Fibroblast of lung (primary cell): ENCODE measurements at regions not wholly inside any gene's neighbourhood (a gene's known extent, or its start where the extent isn't known, plus 50 kb on each side); places are given as distances from the start of the nearest gene placed in this dataset.

Experiments
- DNase-seq, 2 donors: peaks; one replicate each; pipeline versions ENCODE4 v3.0.0 to v3.0.0-alpha.2; 2010; ENCODE audit warnings: low read depth in 2 of 2
- H2AFZ ChIP-seq: 2 replicates; pipeline ENCODE4 v1.5.1; 2012; ENCODE audit warnings: low read length, control low read depth, inconsistent platforms
- H3K27ac ChIP-seq: 2 replicates; pipeline ENCODE4 v1.5.1; 2011; ENCODE audit warnings: low read length, control low read depth; ENCODE audit not compliant: insufficient read depth
- H3K27me3 ChIP-seq: 2 replicates; pipeline ENCODE4 v1.5.1; 2011; ENCODE audit warnings: mild to moderate bottlenecking, low read length; ENCODE audit not compliant: control insufficient read depth, insufficient read depth
- H3K36me3 ChIP-seq: 2 replicates; pipeline ENCODE4 v1.5.1; 2011; ENCODE audit warnings: low read length; ENCODE audit not compliant: control insufficient read depth, insufficient read depth
- H3K4me1 ChIP-seq: 2 replicates; pipeline ENCODE4 v1.5.1; 2011; ENCODE audit warnings: low read length; ENCODE audit not compliant: control insufficient read depth, insufficient read depth; ENCODE audit errors: extremely low read depth
- H3K4me2 ChIP-seq: 2 replicates; pipeline ENCODE4 v1.5.1; 2011; ENCODE audit warnings: low read length, control low read depth; ENCODE audit not compliant: insufficient read depth; ENCODE audit errors: extremely low read depth
- H3K4me3 ChIP-seq, 4 experiments: fragments of 200-600 bp in 1 of 4; sonication (generic) in 1 of 4; replicated peaks in 1 of 4; 2 replicates each; pipeline ENCODE4 v1.5.1; 2011 to 2016; ENCODE audit warnings: low read length in 4 of 4, low read depth in 3 of 4, mild to moderate bottlenecking in 3 of 4, control low read depth in 2 of 4, inconsistent platforms in 1 of 4, mixed read lengths in 1 of 4; ENCODE audit not compliant: insufficient read depth in 1 of 4; ENCODE audit errors: control extremely low read depth in 1 of 4
- H3K79me2 ChIP-seq: 2 replicates; pipeline ENCODE4 v1.5.1; 2012; ENCODE audit warnings: mild to moderate bottlenecking, low read length, inconsistent platforms; ENCODE audit not compliant: control insufficient read depth, insufficient read depth
- H3K9ac ChIP-seq: 2 replicates; pipeline ENCODE4 v1.5.1; 2011; ENCODE audit warnings: mild to moderate bottlenecking, low read length, control low read depth; ENCODE audit not compliant: insufficient read depth
- H3K9me3 ChIP-seq: 2 replicates; pipeline ENCODE4 v1.5.1; 2012; ENCODE audit warnings: low read depth, low read length; ENCODE audit not compliant: control insufficient read depth, insufficient read depth
- H4K20me1 ChIP-seq: 2 replicates; pipeline ENCODE4 v1.5.1; 2011; ENCODE audit warnings: low read length; ENCODE audit not compliant: control insufficient read depth, insufficient read depth; ENCODE audit errors: extremely low read depth
- EZH2 ChIP-seq: IDR thresholded peaks from 2 replicates; pipeline ENCODE4 v1.5.1; 2012; ENCODE audit warnings: low read length, control low read depth, mild to moderate bottlenecking; ENCODE audit errors: missing control alignments
- TF ChIP-seq, protein P1 (sequence below), 2 donors: IDR thresholded peaks in 1 of 2; conservative IDR thresholded peaks in 1 of 2; 1 replicate in 1 of 2; 2 replicates in 1 of 2; pipeline ENCODE4 v1.5.1; 2011 to 2012; ENCODE audit warnings: low read length in 2 of 2, control low read depth in 1 of 2, inconsistent platforms in 1 of 2, low read depth in 1 of 2, mild to moderate bottlenecking in 1 of 2

- H3K9ac ChIP-seq = no peak overlapping the region
- H3K9me3 ChIP-seq = no peaks in the 10 kb centered on the region
- H3K36me3 ChIP-seq = no peaks in the 10 kb centered on the region
- H4K20me1 ChIP-seq = no peaks in the 10 kb centered on the region
- H3K4me2 ChIP-seq = no peak overlapping the region
- H3K27ac ChIP-seq = no peak overlapping the region
- no peak overlapping the region for H2AFZ ChIP-seq
- no peaks in the 10 kb centered on the region for H3K79me2 ChIP-seq
- H3K4me3 ChIP-seq = no peak overlapping the region
- H3K27me3 ChIP-seq = no peaks in the 10 kb centered on the region
- DNase-seq = no peak
- TF ChIP-seq, protein P1, sequence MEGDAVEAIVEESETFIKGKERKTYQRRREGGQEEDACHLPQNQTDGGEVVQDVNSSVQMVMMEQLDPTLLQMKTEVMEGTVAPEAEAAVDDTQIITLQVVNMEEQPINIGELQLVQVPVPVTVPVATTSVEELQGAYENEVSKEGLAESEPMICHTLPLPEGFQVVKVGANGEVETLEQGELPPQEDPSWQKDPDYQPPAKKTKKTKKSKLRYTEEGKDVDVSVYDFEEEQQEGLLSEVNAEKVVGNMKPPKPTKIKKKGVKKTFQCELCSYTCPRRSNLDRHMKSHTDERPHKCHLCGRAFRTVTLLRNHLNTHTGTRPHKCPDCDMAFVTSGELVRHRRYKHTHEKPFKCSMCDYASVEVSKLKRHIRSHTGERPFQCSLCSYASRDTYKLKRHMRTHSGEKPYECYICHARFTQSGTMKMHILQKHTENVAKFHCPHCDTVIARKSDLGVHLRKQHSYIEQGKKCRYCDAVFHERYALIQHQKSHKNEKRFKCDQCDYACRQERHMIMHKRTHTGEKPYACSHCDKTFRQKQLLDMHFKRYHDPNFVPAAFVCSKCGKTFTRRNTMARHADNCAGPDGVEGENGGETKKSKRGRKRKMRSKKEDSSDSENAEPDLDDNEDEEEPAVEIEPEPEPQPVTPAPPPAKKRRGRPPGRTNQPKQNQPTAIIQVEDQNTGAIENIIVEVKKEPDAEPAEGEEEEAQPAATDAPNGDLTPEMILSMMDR (conservative IDR thresholded peaks at IDR 0.05 in 1 of 2, IDR thresholded peaks at IDR 0.05 in 1 of 2; ENCODE audit: low read depth in 1 of 2, low read length in 2 of 2) = no peak
- no peak for TF ChIP-seq EZH2
- no peaks in the 10 kb centered on the region for H3K4me1 ChIP-seq
Observed at GRCh38 chr13:81927347-81927746, 1586.4 kb upstream of the SPRY2 start.

DNA sequence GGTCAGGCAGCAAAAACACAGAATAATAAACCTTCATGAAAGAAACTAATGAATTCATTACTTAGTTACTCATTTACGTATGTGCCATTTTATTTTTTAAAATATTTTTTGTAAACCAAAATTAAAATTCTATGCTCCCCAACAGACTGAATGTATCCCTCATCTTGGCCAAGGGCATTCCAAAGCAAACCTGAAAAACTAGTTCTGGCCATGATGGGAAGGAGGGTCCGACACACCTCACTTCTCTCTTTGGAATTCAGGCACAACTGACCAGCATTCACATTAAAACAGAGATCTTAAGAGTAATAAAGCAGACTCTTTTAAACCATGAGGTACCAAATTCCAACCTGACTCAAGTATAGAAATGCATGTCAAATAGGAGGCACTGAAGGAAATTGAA is 1576.9 kb upstream of the SPRY2 start:
- no peak for DNase-seq
- Histone ChIP-seq H4K20me1 (no peaks in the 10 kb centered on the region), H2AFZ (no peak overlapping the region), H3K4me3 (no peak overlapping the region), H3K9me3 (no peaks in the 10 kb centered on the region), H3K79me2 (no peaks in the 10 kb centered on the region), H3K9ac (no peak overlapping the region), H3K4me1 (no peaks in the 10 kb centered on the region), H3K4me2 (no peak overlapping the region), H3K36me3 (no peaks in the 10 kb centered on the region), H3K27ac (no peak overlapping the region), H3K27me3 (no peaks in the 10 kb centered on the region)
- TF ChIP-seq EZH2 = no peak
- TF ChIP-seq, protein P1 (conservative IDR thresholded peaks at IDR 0.05 in 1 of 2, IDR thresholded peaks at IDR 0.05 in 1 of 2; ENCODE audit: low read depth in 1 of 2, low read length in 2 of 2) = no peak

- no peaks in the 10 kb centered on the region for H3K9me3 ChIP-seq
- H3K27me3 ChIP-seq = no peaks in the 10 kb centered on the region
- H4K20me1 ChIP-seq = no peaks in the 10 kb centered on the region
- H3K27ac ChIP-seq = no peak overlapping the region
- no peaks in the 10 kb centered on the region for H3K79me2 ChIP-seq
- no peak overlapping the region for H2AFZ ChIP-seq
- no peak overlapping the region for H3K9ac ChIP-seq
- no peak overlapping the region for H3K4me2 ChIP-seq
- no peaks in the 10 kb centered on the region for H3K4me1 ChIP-seq
- no peak overlapping the region for H3K4me3 ChIP-seq
- TF ChIP-seq, protein P1 (conservative IDR thresholded peaks at IDR 0.05 in 1 of 2, IDR thresholded peaks at IDR 0.05 in 1 of 2; ENCODE audit: low read depth in 1 of 2, low read length in 2 of 2) = no peak
- no peak for TF ChIP-seq EZH2
- DNase-seq = peak in 1 of 2 donors; percentile 1
- H3K36me3 ChIP-seq = no peaks in the 10 kb centered on the region
Observed at GRCh38 chr13:81916461-81916860, 1575.5 kb upstream of the SPRY2 start.
